Cerebellar nuclear complex (tissue), 1 donor: ENCODE measurements at regions not wholly inside any gene's neighbourhood (a gene's known extent, or its start where the extent isn't known, plus 50 kb on each side); places are given as distances from the start of the nearest gene placed in this dataset.
"Not testable (repeated sequence)": the region's sequence is repeated elsewhere in the genome, so short reads cannot be mapped to it uniquely, and the experiment has no call there.

ENCODE experiments used
- DNase-seq, 2 experiments: peaks; one replicate each; lab custom pipeline; 2025; lab: John Stamatoyannopoulos, UW

GRCh38 chr2:43019025-43019367 lies 207.4 kb downstream of the ZFP36L2 start:
- no peak for DNase-seq

DNA sequence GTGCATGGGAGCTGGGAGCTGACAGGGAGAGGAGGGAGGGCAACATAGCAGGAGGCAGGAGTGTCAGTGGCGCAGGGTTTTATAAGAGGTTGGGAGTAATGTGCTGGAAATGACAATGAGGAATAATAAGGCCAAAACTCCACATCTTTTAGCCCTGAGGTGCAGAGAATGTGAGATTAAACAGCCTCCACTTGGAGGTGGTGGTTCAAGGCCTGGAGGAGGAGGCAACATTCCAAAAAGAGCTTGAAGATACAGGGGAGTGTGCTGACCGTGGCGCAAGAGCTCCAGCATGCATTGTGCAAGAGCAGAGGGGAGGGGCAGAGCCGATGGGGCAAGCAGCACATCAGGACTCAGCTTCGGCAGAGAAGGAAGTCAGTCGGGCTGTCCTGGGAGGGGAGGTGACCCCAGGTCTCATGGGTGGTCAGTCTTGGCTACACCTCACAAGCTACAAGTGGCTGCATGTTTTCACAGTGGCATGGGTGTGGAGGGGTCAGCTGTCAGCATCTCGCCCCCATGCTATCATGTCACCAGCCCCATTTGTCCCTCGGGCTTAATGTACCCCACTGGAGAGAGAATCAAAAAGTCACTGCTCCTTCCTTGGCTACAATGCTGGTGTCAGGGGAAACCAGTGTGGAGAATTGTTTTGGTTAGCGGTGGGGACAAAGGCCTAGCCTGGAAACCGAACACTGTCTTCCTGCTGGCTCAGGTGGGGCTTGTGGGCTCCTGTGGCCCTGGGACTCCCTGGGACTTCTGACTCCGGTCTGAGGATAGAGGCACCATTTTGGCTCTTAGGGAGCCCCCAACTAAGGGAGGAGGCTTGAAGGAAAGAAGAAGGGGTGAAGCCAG lies 208.0 kb downstream of the ZFP36L2 start:
- no peak for DNase-seq

DNA sequence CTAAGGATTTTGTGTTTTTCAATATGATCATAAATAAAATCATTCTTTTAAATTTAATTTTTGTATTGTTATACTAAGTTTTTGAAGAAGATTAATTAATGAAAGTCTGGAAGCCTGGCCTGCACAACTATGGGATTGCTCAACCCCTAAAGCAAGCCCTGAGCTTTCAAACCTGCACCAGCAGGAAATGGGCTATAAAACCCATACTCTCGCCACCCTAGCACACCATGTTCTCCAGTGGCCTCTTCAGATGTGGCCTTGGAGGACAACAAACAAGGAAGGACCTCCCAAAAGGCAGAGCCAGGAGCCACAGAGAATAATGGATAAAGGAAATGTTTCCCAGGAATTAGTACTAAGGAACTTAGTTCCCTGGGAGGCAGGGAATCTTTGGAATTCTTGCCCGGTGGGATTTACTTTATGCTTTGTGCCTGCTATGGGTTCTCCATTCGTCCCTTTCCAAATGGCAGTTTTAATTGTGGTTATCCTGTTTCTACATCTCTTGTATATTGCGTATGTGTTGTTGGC lies 212.5 kb downstream of the ZFP36L2 start:
- no peak for DNase-seq

- no peak for DNase-seq
Observed at GRCh38 chr2:43012966-43013365, 213.4 kb downstream of the ZFP36L2 start.

- DNase-seq = no peak
Observed at GRCh38 chr2:43011158-43011491, 215.3 kb downstream of the ZFP36L2 start.

DNA sequence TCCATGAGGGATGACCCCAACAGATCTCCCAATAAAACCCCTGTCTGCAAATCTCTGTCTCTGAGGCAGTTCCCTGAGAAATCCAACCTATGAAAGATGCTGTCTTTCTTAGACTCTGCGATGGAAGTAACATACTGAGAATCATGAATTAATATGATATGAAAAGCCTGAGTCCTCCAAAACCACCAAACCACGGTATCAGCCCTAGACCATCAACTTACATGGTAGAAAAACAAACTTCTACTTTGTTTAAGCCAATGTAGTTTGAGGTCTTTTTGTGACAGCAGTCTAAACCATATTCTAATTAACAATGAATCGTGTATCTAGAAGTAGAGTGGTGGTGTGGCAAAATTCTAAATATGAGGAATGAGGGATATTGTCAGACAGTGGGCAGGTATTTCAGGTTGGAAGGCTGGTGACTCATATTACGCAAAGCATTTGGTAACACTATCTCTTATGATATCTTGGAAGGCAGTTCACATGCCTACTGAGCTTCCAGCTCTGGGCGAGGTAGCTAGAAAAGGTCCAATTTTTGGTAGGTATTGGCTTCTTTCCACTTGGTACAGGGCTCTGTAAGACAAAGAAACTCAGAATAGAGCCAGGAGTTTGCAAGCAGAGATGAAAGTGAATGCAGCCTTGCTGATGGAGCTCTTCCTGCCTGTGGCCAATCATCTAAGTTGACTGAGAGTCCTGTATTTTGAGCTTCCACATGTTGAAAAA lies 215.8 kb downstream of the ZFP36L2 start:
- no peak for DNase-seq

- DNase-seq = no peak
Observed at GRCh38 chr2:43009448-43009847, 217.0 kb downstream of the ZFP36L2 start.

DNA sequence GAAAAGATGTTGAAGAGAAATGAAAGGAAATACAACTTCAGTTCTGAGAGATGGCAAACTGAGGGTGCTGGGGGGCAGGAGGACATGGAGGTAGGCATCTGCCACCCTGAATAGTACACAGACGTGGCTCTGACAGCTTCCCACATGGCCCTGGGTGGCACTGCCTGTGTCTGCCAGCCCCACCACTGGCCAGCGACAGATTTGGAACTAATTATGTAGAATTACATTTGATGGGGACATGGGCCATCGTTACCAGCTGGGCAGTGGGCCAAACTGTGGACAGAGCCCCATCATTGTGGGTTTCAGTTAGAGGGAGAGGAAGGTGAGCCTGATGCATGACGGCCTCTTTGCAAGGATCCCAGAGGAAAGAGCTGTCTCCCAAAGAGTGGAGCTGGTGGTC lies 216.0 kb upstream of the HAAO start:
- DNase-seq = no peak

GRCh38 chr2:43007901-43008300 lies 215.5 kb upstream of the HAAO start:
- no peak for DNase-seq

GRCh38 chr2:43006834-43007543 lies 214.6 kb upstream of the HAAO start:
- no peak for DNase-seq

- no peak for DNase-seq
Observed at GRCh38 chr2:43005975-43006833, 213.8 kb upstream of the HAAO start.

GRCh38 chr2:43005245-43005974 lies 213.0 kb upstream of the HAAO start:
- no peak for DNase-seq

GRCh38 chr2:43004879-43005244 lies 212.5 kb upstream of the HAAO start:
- no peak for DNase-seq

GRCh38 chr2:43004126-43004865 lies 211.9 kb upstream of the HAAO start:
- DNase-seq = not testable (repeated sequence)

- DNase-seq = no peak
Observed at GRCh38 chr2:43003702-43004101, 211.3 kb upstream of the HAAO start.

DNA sequence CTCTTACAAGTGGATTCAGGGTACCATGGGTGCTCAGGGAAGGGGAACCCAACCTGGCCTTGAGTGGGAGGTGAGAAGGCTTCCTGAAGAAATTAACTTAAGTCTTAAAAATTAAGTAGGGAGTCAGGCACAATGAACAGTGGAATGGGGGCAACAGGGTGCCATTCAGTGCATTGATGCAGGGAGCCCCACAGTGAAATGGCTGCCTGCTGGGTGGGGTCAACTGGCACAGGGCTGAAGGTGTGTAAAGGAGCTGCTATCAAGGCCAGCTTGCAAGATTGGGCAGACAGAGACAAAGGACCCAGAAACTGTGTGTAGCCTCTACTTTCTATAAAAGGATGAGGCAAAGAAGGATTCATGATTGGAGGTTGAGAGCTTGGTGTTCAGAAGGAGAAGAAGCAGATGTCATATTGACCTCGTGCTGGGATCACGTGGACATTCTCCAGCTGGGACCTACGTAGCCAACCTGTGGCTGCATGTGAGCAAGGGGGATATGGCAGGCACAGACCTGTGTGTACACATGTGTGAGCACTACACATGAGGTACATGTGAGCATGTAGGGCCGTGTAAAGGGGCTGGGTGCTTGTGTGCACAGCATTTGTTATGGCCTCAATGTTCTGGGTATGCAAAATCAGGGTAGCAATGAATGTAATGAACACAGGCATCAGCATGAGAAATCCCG lies 209.5 kb upstream of the HAAO start:
- no peak for DNase-seq

DNA sequence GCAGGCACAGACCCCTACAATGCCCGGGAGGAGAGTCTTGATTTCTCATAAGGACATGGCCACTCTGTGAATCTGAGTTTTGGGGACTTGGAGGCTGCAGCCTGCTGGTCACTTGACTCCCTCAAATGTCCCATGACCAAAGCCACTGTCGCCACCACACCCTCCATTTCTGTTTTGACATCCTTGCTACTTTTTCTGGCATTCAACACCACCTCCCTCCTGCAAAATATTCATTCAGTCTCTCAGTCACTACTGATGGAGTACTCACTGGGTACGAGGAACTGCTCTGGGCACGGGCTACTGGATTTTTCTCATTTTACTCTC lies 208.6 kb upstream of the HAAO start:
- DNase-seq = no peak

GRCh38 chr2:43000242-43001054 lies 208.1 kb upstream of the HAAO start:
- no peak for DNase-seq

DNA sequence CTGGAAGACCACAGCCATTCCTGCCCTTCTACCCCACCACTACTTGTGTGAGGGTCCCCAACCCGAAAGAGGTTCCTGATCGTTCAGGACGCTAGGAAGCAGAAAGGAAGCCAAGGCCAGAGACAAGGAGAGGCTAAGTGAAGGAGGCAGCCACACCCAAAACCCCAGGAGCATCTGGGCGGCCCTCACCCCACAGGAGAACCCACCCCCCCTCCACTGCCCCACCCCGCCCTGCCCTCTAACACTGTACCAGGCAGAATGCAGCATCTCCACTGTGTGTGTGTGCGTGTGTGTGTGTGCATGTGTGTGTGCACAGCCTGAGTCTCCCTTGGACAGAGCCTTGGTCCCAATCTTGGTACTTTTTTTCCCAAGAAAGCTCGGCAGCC lies 207.5 kb upstream of the HAAO start:
- no peak for DNase-seq
